A549 (cell line): ENCODE measurements at regions not wholly inside any gene's neighbourhood (a gene's known extent, or its start where the extent isn't known, plus 50 kb on each side); places are given as distances from the start of the nearest gene placed in this dataset.

Experiments
- ATAC-seq, 2 experiments: fragments of 200-7000 bp in 1 of 2; fragments of >200 bp in 1 of 2; cut with Nextera tagmentation in 1 of 2; cut with Tn5 transposase in 1 of 2; 3 replicates each; pipeline versions ENCODE4 v1.8.0 to v1.9.1; 2018 to 2020; ENCODE audit warnings: mild to moderate bottlenecking in 1 of 2, moderate library complexity in 1 of 2
- CTCF ChIA-PET: fragments of 300-600 bp; sonication (Branson Sonifier 250); formaldehyde crosslinking; extraction: SDS; loops from one replicate; lab custom pipeline; 2021; ENCODE audit warnings: antibody characterized with exemption, inconsistent platforms; lab: Yijun Ruan, JAX
- POLR2A ChIA-PET: fragments of 350-600 bp; formaldehyde crosslinking; extraction: SDS; loops from one replicate; lab custom pipeline; 2021; ENCODE audit warnings: antibody characterized with exemption, inconsistent platforms; lab: Yijun Ruan, JAX
- DNase-seq, 2 experiments: peaks; one replicate each; pipeline versions ENCODE4 v3.0.0 to v3.0.0-alpha.2; 2011 to 2016; ENCODE audit warnings: low read depth in 1 of 2, low spot score in 1 of 2
- FAIRE-seq: peaks from 2 replicates; lab custom pipeline; 2011; peaks lifted over from hg19 to GRCh38; lab: Jason Lieb, UNC
- H3K27ac ChIP-seq, 2 experiments: fragments of >200 bp; sonication (Bioruptor Twin); formaldehyde crosslinking; 3 replicates each; pipeline ENCODE4 v1.5.1; 2016 to 2017
- H3K4me1 ChIP-seq: fragments of >200 bp; sonication (Bioruptor Twin); formaldehyde crosslinking; 3 replicates; pipeline ENCODE4 v1.6.1; 2016
- H3K4me2 ChIP-seq: fragments of >200 bp; sonication (Bioruptor Twin); formaldehyde crosslinking; 3 replicates; pipeline ENCODE4 v1.6.1; 2016
- H3K4me3 ChIP-seq: fragments of >200 bp; sonication (Bioruptor Twin); formaldehyde crosslinking; 3 replicates; pipeline ENCODE4 v1.5.1; 2016
- H3K9me3 ChIP-seq: fragments of >200 bp; sonication (Bioruptor Twin); formaldehyde crosslinking; 3 replicates; pipeline ENCODE4 v1.6.1; 2016
- CEBPB ChIP-seq, 2 experiments: fragments of >200 bp in 1 of 2; sonication (Bioruptor Twin) in 1 of 2; formaldehyde crosslinking in 1 of 2; IDR thresholded peaks; 2 replicates each; pipeline ENCODE4 v1.6.1; 2012 to 2016
- CTCF ChIP-seq: fragments of >200 bp; sonication (Bioruptor Twin); formaldehyde crosslinking; IDR thresholded peaks from 3 replicates; pipeline ENCODE4 v1.5.1; 2016
- E2F6 ChIP-seq: IDR thresholded peaks from 2 replicates; pipeline ENCODE4 v1.6.1; 2012; ENCODE audit warnings: low read depth, borderline replicate concordance
- EHF ChIP-seq: fragments of 250-450 bp; sonication (Bioruptor Pico); IDR thresholded peaks from 2 replicates; pipeline ENCODE4 v1.5.0; 2020; ENCODE audit warnings: mild to moderate bottlenecking
- EP300 ChIP-seq, 2 experiments: fragments of >200 bp; sonication (Bioruptor Twin); formaldehyde crosslinking; IDR thresholded peaks; 2 replicates in 1 of 2; 3 replicates in 1 of 2; pipeline ENCODE4 v1.6.1; 2016 to 2017
- FOSB ChIP-seq: fragments of 250-450 bp; sonication (Bioruptor Pico); IDR thresholded peaks from 2 replicates; pipeline ENCODE4 v1.5.0; 2020; ENCODE audit warnings: mild to moderate bottlenecking, moderate library complexity
- FOXS1 ChIP-seq: fragments of 250-450 bp; sonication (Bioruptor Pico); IDR thresholded peaks from 2 replicates; pipeline ENCODE4 v1.5.0; 2020; ENCODE audit warnings: mild to moderate bottlenecking, moderate library complexity
- HEYL ChIP-seq: fragments of 250-450 bp; sonication (Bioruptor Pico); IDR thresholded peaks from 2 replicates; pipeline ENCODE4 v1.8.0; 2021; ENCODE audit warnings: mild to moderate bottlenecking, moderate library complexity
- HMGXB4 ChIP-seq: fragments of 250-450 bp; sonication (Bioruptor Pico); IDR thresholded peaks from 2 replicates; pipeline ENCODE4 v1.5.0; 2021; ENCODE audit warnings: mild to moderate bottlenecking, moderate library complexity, borderline replicate concordance
- HOXA7 ChIP-seq: fragments of 250-450 bp; sonication (Bioruptor Pico); IDR thresholded peaks from 2 replicates; pipeline ENCODE4 v1.5.0; 2020; ENCODE audit warnings: mild to moderate bottlenecking, moderate library complexity
- HOXB13 ChIP-seq: fragments of 250-450 bp; sonication (Bioruptor Pico); IDR thresholded peaks from 2 replicates; pipeline ENCODE4 v1.5.0; 2020; ENCODE audit warnings: low read depth, mild to moderate bottlenecking, moderate library complexity
- JUN ChIP-seq, 2 experiments: fragments of >200 bp; sonication (Bioruptor Twin); formaldehyde crosslinking; IDR thresholded peaks; 2 replicates in 1 of 2; 3 replicates in 1 of 2; pipeline ENCODE4 v1.6.1; 2016 to 2017
- MAFK ChIP-seq: fragments of 450-650 bp; IDR thresholded peaks from 2 replicates; pipeline ENCODE4 v1.6.1; 2014; ENCODE audit not compliant: partially characterized antibody
- MYC ChIP-seq: IDR thresholded peaks from 2 replicates; pipeline ENCODE4 v1.6.1; 2012; ENCODE audit warnings: mild to moderate bottlenecking, inconsistent platforms, low read length, improper control_type of control experiment, borderline replicate concordance
- NPAS2 ChIP-seq: fragments of 250-450 bp; sonication (Bioruptor Pico); IDR thresholded peaks from 2 replicates; pipeline ENCODE4 v1.8.0; 2022; ENCODE audit warnings: mild to moderate bottlenecking, moderate library complexity, borderline replicate concordance
- NR3C1 ChIP-seq: fragments of >200 bp; sonication (Bioruptor Twin); formaldehyde crosslinking; IDR thresholded peaks from 3 replicates; pipeline ENCODE4 v1.6.1; 2017
- PBX3 ChIP-seq: IDR thresholded peaks from 2 replicates; pipeline ENCODE4 v1.6.1; 2012
- SREBF2 ChIP-seq: fragments of 450-650 bp; IDR thresholded peaks from 2 replicates; pipeline ENCODE4 v1.6.1; 2014; ENCODE audit warnings: mild to moderate bottlenecking, moderate library complexity
- TFCP2L1 ChIP-seq: fragments of 250-450 bp; sonication (Bioruptor Pico); IDR thresholded peaks from 2 replicates; pipeline ENCODE4 v1.5.0; 2021; ENCODE audit warnings: mild to moderate bottlenecking
- ZC3H11A ChIP-seq: fragments of 450-650 bp; IDR thresholded peaks from 2 replicates; pipeline ENCODE4 v1.6.1; 2014; ENCODE audit warnings: antibody characterized with exemption, mild to moderate bottlenecking
- WGBS: methylation state at CpG from one replicate; pipeline ENCODE4 v1.1.6; 2017; ENCODE audit errors: missing lambda C conversion rate; 5-methylcytosine and 5-hydroxymethylcytosine counted together

GRCh38 chr17:43333433-43333943, 65.3 kb upstream of the ARL4D start:
- TF ChIP-seq NPAS2 = no peak
- TF ChIP-seq MYC = no peak
- no peak for TF ChIP-seq EHF
- no peak for TF ChIP-seq NR3C1
- no peak for TF ChIP-seq SREBF2
- no peak for TF ChIP-seq HOXA7 (CRISPR knock-in tag)
- TF ChIP-seq TFCP2L1 (CRISPR knock-in tag) = no peak
- no peak for TF ChIP-seq PBX3
- TF ChIP-seq FOSB (CRISPR knock-in tag) = no peak
- no peak for TF ChIP-seq E2F6
- TF ChIP-seq HMGXB4 = no peak
- TF ChIP-seq MAFK = no peak
- no peak for TF ChIP-seq EP300 (IDR thresholded peaks at IDR 0.05)
- no peak for TF ChIP-seq HOXB13 (CRISPR knock-in tag)
- no peak for TF ChIP-seq ZC3H11A
- no peak for TF ChIP-seq JUN (IDR thresholded peaks at IDR 0.05)
- TF ChIP-seq HEYL (CRISPR knock-in tag) = no peak
- ATAC-seq (peak in 1 of 2 experiments; percentile 21; a peak in 3 of 6 replicates), DNase-seq (no peak), FAIRE-seq (no peak)
- H3K9me3 ChIP-seq = no peaks in the 10 kb centered on the region
- POLR2A ChIA-PET = interaction anchor here (0.8 to 2.2 kb wide), 2 partner anchors 28 to 34 kb away, joined by 3 to 21 read pairs; no protein-coding TSS in a partner anchor
- H3K4me3 ChIP-seq = no peak overlapping the region
- 89% methylated on average over 12 of the region's 12 CpGs for WGBS
- peaks cover 4% of the 10 kb centered on the region; the same call in 1 of the 3 replicates for H3K4me1 ChIP-seq
- H3K4me2 ChIP-seq = peak overlapping the region; percentile 62
- CTCF ChIA-PET = interaction anchor here (0.7 to 12.9 kb wide), 12 partner anchors 8 to 159 kb away, joined by 3 to 178 read pairs (median 4); partner anchors contain the start of gene DHX8
- H3K27ac ChIP-seq = peak overlapping the region in 1 of 2 experiments; percentile 52; a peak in 2 of 6 replicates

- WGBS = 89% methylated on average over 6 of the region's 6 CpGs
- POLR2A ChIA-PET = interaction anchor here (0.7 kb wide), 1 partner anchor 310 kb away, joined by 7 read pairs; the partner anchor contains the start of gene VAT1
- CTCF ChIA-PET = interaction anchor here (0.8 to 12.9 kb wide), 4 partner anchors 8 to 62 kb away, joined by 4 to 178 read pairs (median 54); no protein-coding TSS in a partner anchor
- H3K4me3 ChIP-seq = no peak overlapping the region
- peaks cover 4% of the 10 kb centered on the region; the same call in 1 of the 3 replicates for H3K4me1 ChIP-seq
- DNase-seq (no peak), FAIRE-seq (no peak), ATAC-seq (no peak)
- no peak overlapping the region for H3K4me2 ChIP-seq
- TF ChIP-seq ZC3H11A (no peak), SREBF2 (no peak), NR3C1 (no peak), CEBPB (IDR thresholded peaks at IDR 0.05) (no peak), HOXB13 (CRISPR knock-in tag) (no peak), CTCF (no peak), MAFK (no peak), FOXS1 (no peak)
- H3K9me3 ChIP-seq = no peaks in the 10 kb centered on the region
- no peak overlapping the region for H3K27ac ChIP-seq
Measured at GRCh38 chr17:43332230-43332629, 66.6 kb upstream of the ARL4D start.
